Keratinocyte (primary cell): ENCODE measurements at regions not wholly inside any gene's neighbourhood (a gene's known extent, or its start where the extent isn't known, plus 50 kb on each side); places are given as distances from the start of the nearest gene placed in this dataset.

Experiments used
- DNase-seq: peaks from one replicate; pipeline ENCODE4 v3.0.0-alpha.2; 2011; ENCODE audit warnings: low read depth, missing footprints, low spot score
- FAIRE-seq: peaks from 2 replicates; lab custom pipeline; 2011; peaks lifted over from hg19 to GRCh38; lab: Jason Lieb, UNC
- H2AFZ ChIP-seq: 2 replicates; pipeline ENCODE4 v1.6.0; 2012; ENCODE audit warnings: low read length, control low read depth, inconsistent platforms; ENCODE audit not compliant: control insufficient read depth
- H3K27ac ChIP-seq: 2 replicates; pipeline ENCODE4 v1.5.1; 2011; ENCODE audit warnings: low read length; ENCODE audit not compliant: control insufficient read depth, insufficient read depth
- H3K27me3 ChIP-seq: 3 replicates; pipeline ENCODE4 v1.6.0; 2011; ENCODE audit warnings: low read length; ENCODE audit not compliant: control insufficient read depth, insufficient read depth; ENCODE audit errors: extremely low read depth
- H3K36me3 ChIP-seq, 2 experiments: 2 replicates in 1 of 2; 3 replicates in 1 of 2; pipeline ENCODE4 v1.5.1; 2011; ENCODE audit warnings: low read length in 2 of 2, mild to moderate bottlenecking in 1 of 2; ENCODE audit not compliant: control insufficient read depth in 2 of 2, insufficient read depth in 2 of 2; ENCODE audit errors: extremely low read depth in 1 of 2
- H3K4me1 ChIP-seq: 3 replicates; pipeline ENCODE4 v1.5.1; 2011; ENCODE audit warnings: low read length; ENCODE audit not compliant: control insufficient read depth, insufficient read depth; ENCODE audit errors: extremely low read depth
- H3K4me2 ChIP-seq: 3 replicates; pipeline ENCODE4 v1.6.0; 2011; ENCODE audit warnings: low read depth, low read length; ENCODE audit not compliant: control insufficient read depth, insufficient read depth; ENCODE audit errors: extremely low read depth
- H3K4me3 ChIP-seq, 3 experiments: fragments of 200-600 bp in 1 of 3; sonication (generic) in 1 of 3; 2 replicates in 2 of 3; 3 replicates in 1 of 3; pipeline ENCODE4 v1.5.1; 2011 to 2016; ENCODE audit warnings: low read length in 3 of 3, mild to moderate bottlenecking in 3 of 3, control low read depth in 2 of 3, inconsistent platforms in 1 of 3, low read depth in 1 of 3, mixed read lengths in 1 of 3, mixed run types in 1 of 3, moderate library complexity in 1 of 3; ENCODE audit not compliant: control insufficient read depth in 2 of 3, insufficient read depth in 2 of 3; ENCODE audit errors: extremely low read depth in 1 of 3
- H3K79me2 ChIP-seq: 2 replicates; pipeline ENCODE4 v1.6.0; 2012; ENCODE audit warnings: low read length; ENCODE audit not compliant: control insufficient read depth, insufficient read depth
- H3K9ac ChIP-seq: 3 replicates; pipeline ENCODE4 v1.6.0; 2011; ENCODE audit warnings: low read length; ENCODE audit not compliant: control insufficient read depth, insufficient read depth; ENCODE audit errors: extremely low read depth
- H3K9me1 ChIP-seq: 3 replicates; pipeline ENCODE4 v1.6.0; 2011; ENCODE audit warnings: low read length; ENCODE audit not compliant: control insufficient read depth, insufficient read depth; ENCODE audit errors: extremely low read depth
- H3K9me3 ChIP-seq: 2 replicates; pipeline ENCODE4 v1.5.1; 2012; ENCODE audit warnings: low read depth, low read length; ENCODE audit not compliant: control insufficient read depth
- H4K20me1 ChIP-seq: 3 replicates; pipeline ENCODE4 v1.6.0; 2011; ENCODE audit warnings: low read length; ENCODE audit not compliant: control insufficient read depth, insufficient read depth; ENCODE audit errors: extremely low read depth
- EZH2 ChIP-seq: IDR thresholded peaks from one replicate; pipeline ENCODE4 v1.6.1; 2012; ENCODE audit warnings: inconsistent platforms, mild to moderate bottlenecking, low read length, moderate library complexity
- dilution Hi-C: fragments of 300-500 bp; cut with MboI; formaldehyde crosslinking; loops from one replicate; pipeline ENCODE4 v1.7.0; 2020; ENCODE audit warnings: low sequenced_read_pairs; ENCODE audit not compliant: extremely low pct_ligation_motif_present
- TF ChIP-seq, protein P1 (sequence below), 3 experiments: IDR thresholded peaks in 1 of 3; conservative IDR thresholded peaks in 1 of 3; optimal IDR thresholded peaks in 1 of 3; 2 replicates in 2 of 3; 3 replicates in 1 of 3; pipeline versions ENCODE3 to v1.5.1; 2011; ENCODE audit warnings: low read length in 3 of 3, mild to moderate bottlenecking in 3 of 3, moderate library complexity in 2 of 3, control low read depth in 1 of 3, inconsistent platforms in 1 of 3; ENCODE audit not compliant: insufficient read depth in 2 of 3; ENCODE audit errors: extremely low read depth in 1 of 3

DNA sequence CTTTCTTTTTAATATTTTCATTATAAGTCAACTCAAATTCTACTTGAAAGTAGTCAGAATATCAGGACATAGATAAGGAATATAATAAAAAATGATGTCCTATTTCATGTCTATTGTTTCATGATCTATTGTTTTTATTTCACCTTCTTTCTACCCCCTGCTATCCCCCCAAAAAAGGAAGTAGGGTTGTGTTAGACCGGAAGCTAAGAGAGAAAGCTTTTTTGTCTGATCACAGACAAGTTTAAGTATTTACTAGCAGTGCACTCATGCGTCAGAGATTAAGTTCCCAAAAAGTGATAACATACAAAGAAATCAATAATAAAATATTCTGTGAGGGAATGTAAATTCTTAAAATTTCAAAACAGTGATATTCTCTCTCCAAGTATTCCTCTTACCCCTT is 447.1 kb upstream of the CNTNAP5 start:
- Histone ChIP-seq H3K9ac (no peak overlapping the region), H2AFZ (no peak overlapping the region), H3K4me3 (no peak overlapping the region), H3K9me1 (no peaks in the 10 kb centered on the region), H3K27ac (no peak overlapping the region), H3K4me2 (no peak overlapping the region), H3K79me2 (no peaks in the 10 kb centered on the region), H4K20me1 (no peaks in the 10 kb centered on the region), H3K4me1 (no peaks in the 10 kb centered on the region), H3K36me3 (no peaks in the 10 kb centered on the region), H3K9me3 (no peaks in the 10 kb centered on the region), H3K27me3 (no peaks in the 10 kb centered on the region)
- dilution Hi-C loops = no loop called here
- FAIRE-seq (no peak), DNase-seq (no peak)
- no peak for TF ChIP-seq EZH2
- TF ChIP-seq, protein P1, sequence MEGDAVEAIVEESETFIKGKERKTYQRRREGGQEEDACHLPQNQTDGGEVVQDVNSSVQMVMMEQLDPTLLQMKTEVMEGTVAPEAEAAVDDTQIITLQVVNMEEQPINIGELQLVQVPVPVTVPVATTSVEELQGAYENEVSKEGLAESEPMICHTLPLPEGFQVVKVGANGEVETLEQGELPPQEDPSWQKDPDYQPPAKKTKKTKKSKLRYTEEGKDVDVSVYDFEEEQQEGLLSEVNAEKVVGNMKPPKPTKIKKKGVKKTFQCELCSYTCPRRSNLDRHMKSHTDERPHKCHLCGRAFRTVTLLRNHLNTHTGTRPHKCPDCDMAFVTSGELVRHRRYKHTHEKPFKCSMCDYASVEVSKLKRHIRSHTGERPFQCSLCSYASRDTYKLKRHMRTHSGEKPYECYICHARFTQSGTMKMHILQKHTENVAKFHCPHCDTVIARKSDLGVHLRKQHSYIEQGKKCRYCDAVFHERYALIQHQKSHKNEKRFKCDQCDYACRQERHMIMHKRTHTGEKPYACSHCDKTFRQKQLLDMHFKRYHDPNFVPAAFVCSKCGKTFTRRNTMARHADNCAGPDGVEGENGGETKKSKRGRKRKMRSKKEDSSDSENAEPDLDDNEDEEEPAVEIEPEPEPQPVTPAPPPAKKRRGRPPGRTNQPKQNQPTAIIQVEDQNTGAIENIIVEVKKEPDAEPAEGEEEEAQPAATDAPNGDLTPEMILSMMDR (optimal IDR thresholded peaks at IDR 0.05 in 1 of 3, IDR thresholded peaks at IDR 0.05 in 1 of 3, conservative IDR thresholded peaks at IDR 0.05 in 1 of 3; ENCODE audit: extremely low read depth in 1 of 3, insufficient read depth in 2 of 3, low read length in 3 of 3) = no peak

- no peak for FAIRE-seq
- no peak overlapping the region for H2AFZ ChIP-seq
- no peaks in the 10 kb centered on the region for H4K20me1 ChIP-seq
- no peaks in the 10 kb centered on the region for H3K9me1 ChIP-seq
- dilution Hi-C loops = no loop called here
- no peak overlapping the region for H3K4me2 ChIP-seq
- H3K36me3 ChIP-seq = no peaks in the 10 kb centered on the region
- H3K9me3 ChIP-seq = no peaks in the 10 kb centered on the region
- DNase-seq = no peak
- H3K27ac ChIP-seq = no peak overlapping the region
- TF ChIP-seq, protein P1 (optimal IDR thresholded peaks at IDR 0.05 in 1 of 3, IDR thresholded peaks at IDR 0.05 in 1 of 3, conservative IDR thresholded peaks at IDR 0.05 in 1 of 3; ENCODE audit: extremely low read depth in 1 of 3, insufficient read depth in 2 of 3, low read length in 3 of 3) = no peak
- TF ChIP-seq EZH2 = no peak
- H3K4me3 ChIP-seq = no peak overlapping the region
- H3K9ac ChIP-seq = no peak overlapping the region
- H3K27me3 ChIP-seq = no peaks in the 10 kb centered on the region
- H3K79me2 ChIP-seq = no peaks in the 10 kb centered on the region
- no peaks in the 10 kb centered on the region for H3K4me1 ChIP-seq
Measured at GRCh38 chr2:123596621-123597020, 428.5 kb upstream of the CNTNAP5 start.
